ENCODE measurements at regions not wholly inside any gene's neighbourhood (a gene's known extent, or its start where the extent isn't known, plus 50 kb on each side); places are given as distances from the start of the nearest gene placed in this dataset.

DNA sequence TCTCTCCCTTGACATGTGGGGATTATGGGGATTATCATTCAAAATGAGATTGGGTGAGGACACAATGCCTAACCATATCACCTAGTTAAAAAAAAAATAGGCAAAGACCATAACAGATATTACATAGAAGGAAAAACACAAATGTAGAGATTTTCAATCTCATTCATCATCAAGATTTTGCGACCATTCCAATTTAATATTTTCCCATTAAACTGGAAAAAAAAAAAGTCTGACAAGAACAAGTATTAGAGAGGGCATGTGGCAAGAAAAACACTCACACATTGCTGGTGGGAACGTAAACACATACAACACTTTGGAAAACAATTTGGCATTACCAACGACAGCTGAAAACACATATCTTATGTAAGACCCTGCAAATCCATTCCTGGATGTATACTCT, 71.0 kb upstream of the MYCN start:
- H3K36me3 ChIP-seq (replicated peaks in 1 of 2; ENCODE audit: insufficient read depth in 1 of 2, low read depth in 2 of 2) = no peaks in the 10 kb centered on the region
- 62 to 68% methylated on average over 3 of the region's 3 CpGs for WGBS, 2 donors
- intact Hi-C loops (cut with DNase I) = no loop called here

DNA sequence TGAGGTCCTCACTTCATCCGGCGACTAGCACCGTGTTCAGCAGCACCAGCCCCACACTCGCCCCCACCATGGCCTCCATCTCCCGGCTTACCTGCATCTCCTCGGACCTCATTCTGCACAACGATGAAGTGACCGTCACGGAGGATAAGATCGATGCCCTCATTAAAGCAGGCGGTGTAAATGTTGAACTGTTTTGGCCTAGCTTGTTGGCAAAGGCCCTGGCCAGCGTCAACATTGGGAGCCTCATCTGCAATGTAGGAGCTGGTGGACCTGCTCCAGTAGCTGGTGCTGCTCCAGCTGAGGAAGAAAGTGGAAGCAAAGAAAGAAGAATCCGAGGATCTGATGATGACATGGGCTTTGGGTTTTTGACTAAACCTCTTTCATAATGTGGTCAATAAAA, 70.5 kb upstream of the MYCN start:
- intact Hi-C loops (cut with DNase I) = no loop called here
- TF ChIP-seq, protein P1, sequence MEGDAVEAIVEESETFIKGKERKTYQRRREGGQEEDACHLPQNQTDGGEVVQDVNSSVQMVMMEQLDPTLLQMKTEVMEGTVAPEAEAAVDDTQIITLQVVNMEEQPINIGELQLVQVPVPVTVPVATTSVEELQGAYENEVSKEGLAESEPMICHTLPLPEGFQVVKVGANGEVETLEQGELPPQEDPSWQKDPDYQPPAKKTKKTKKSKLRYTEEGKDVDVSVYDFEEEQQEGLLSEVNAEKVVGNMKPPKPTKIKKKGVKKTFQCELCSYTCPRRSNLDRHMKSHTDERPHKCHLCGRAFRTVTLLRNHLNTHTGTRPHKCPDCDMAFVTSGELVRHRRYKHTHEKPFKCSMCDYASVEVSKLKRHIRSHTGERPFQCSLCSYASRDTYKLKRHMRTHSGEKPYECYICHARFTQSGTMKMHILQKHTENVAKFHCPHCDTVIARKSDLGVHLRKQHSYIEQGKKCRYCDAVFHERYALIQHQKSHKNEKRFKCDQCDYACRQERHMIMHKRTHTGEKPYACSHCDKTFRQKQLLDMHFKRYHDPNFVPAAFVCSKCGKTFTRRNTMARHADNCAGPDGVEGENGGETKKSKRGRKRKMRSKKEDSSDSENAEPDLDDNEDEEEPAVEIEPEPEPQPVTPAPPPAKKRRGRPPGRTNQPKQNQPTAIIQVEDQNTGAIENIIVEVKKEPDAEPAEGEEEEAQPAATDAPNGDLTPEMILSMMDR (IDR thresholded peaks at IDR 0.05) = no peak
- TF ChIP-seq POLR2A (IDR thresholded peaks at IDR 0.05) = no peak
- DNase-seq (no peak), ATAC-seq (no peak)
- Histone ChIP-seq H3K36me3 (replicated peaks in 1 of 2; ENCODE audit: insufficient read depth in 1 of 2, low read depth in 2 of 2) (no peaks in the 10 kb centered on the region), H3K27ac (no peak overlapping the region), H3K4me1 (no peaks in the 10 kb centered on the region), H3K4me3 (no peak overlapping the region), H3K9me3 (no peaks in the 10 kb centered on the region), H3K27me3 (no peaks in the 10 kb centered on the region)
- 77 to 88% methylated on average over 13 of the region's 13 CpGs for WGBS, 2 donors

More for the DNA sequence above, 71.0 kb upstream of the MYCN start:
- Histone ChIP-seq H3K27ac (no peak overlapping the region), H3K4me3 (no peak overlapping the region), H3K9me3 (no peaks in the 10 kb centered on the region), H3K4me1 (no peaks in the 10 kb centered on the region), H3K27me3 (no peaks in the 10 kb centered on the region)
- ATAC-seq (no peak), DNase-seq (no peak)
- no peak for TF ChIP-seq POLR2A (IDR thresholded peaks at IDR 0.05)
- TF ChIP-seq, protein P1 (IDR thresholded peaks at IDR 0.05) = no peak

DNA sequence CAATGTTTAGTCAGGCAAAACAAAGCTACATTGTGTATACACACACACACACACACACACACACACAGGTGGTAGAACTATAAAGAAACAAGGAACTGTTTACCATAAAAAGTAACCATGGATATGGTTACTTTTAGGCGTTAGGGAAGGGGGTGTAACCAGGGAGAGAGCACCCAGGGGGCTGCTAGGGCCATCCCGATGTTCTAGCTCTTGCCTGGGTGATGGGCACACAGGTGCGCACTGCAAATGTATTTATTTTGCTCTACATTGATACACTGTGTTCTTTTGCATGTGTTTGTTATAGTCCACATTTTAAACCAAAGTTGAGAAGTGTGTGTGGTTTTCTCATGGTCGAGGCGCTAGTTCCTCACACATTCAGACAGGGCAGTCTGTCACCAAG, 69.8 kb upstream of the MYCN start:
- H3K27ac ChIP-seq = no peak overlapping the region
- DNase-seq (no peak), ATAC-seq (no peak)
- H3K4me3 ChIP-seq = no peak overlapping the region
- no peaks in the 10 kb centered on the region for H3K9me3 ChIP-seq
- TF ChIP-seq, protein P1 (IDR thresholded peaks at IDR 0.05) = no peak
- TF ChIP-seq POLR2A (IDR thresholded peaks at IDR 0.05) = no peak
- H3K4me1 ChIP-seq = no peaks in the 10 kb centered on the region
- no peaks in the 10 kb centered on the region for H3K36me3 ChIP-seq (replicated peaks in 1 of 2; ENCODE audit: insufficient read depth in 1 of 2, low read depth in 2 of 2)
- intact Hi-C loops (cut with DNase I) = no loop called here
- no peaks in the 10 kb centered on the region for H3K27me3 ChIP-seq
- 73 to 76% methylated on average over 5 of the region's 5 CpGs for WGBS, 2 donors

DNA sequence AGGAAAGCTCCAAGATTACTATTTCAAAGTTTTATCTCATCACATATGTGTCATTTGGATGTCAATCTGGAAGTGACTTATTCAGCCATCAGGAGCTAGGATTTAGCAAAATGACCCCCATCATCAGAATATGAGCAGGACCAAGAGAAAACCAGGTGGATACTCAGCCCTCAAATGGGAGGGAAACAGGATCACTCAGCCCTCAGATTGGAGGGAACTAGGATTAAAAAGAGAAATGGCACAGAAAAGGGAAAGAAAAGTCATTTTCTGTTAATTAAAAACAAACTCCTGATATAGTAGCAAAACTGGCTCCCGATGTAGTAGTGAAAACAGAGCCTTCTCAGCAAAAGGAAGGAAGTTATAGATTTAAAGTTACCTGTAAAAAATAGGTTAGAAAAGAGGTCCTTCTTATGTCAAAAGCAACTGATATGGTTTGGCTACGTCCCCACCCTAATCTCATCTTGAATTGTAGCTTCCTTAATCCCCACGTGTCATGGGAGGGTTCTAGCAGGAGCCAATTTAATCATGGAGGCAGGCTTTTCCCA, 69.0 kb upstream of the MYCN start:
- no peaks in the 10 kb centered on the region for H3K9me3 ChIP-seq
- H3K4me1 ChIP-seq = no peaks in the 10 kb centered on the region
- WGBS, 2 donors = 73 to 74% methylated on average over 3 of the region's 3 CpGs
- H3K4me3 ChIP-seq = no peak overlapping the region
- TF ChIP-seq, protein P1 (IDR thresholded peaks at IDR 0.05) = no peak
- TF ChIP-seq POLR2A (IDR thresholded peaks at IDR 0.05) = no peak
- ATAC-seq (no peak), DNase-seq (no peak)
- no peaks in the 10 kb centered on the region for H3K27me3 ChIP-seq
- H3K36me3 ChIP-seq (replicated peaks in 1 of 2; ENCODE audit: insufficient read depth in 1 of 2, low read depth in 2 of 2) = no peaks in the 10 kb centered on the region
- no peak overlapping the region for H3K27ac ChIP-seq
- intact Hi-C loops (cut with DNase I) = no loop called here

DNA sequence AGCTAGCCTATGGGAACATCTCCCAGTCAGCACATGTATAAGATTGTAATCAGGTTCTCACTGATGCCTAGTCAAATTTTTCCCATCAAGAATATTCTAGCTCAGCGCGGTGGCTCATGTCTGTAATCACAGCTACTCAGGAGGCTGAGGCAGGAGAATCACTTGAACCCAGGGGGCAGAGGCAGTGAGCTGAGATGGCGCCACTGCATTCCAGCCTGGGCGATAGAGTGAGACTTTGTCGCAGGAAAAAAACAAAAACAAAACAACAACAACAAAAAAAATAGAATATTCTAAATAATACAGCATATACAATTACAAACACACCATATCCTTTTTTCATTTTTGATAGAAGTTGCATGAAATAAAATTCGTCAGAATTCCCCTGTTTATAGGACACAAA, 67.5 kb upstream of the MYCN start:
- Histone ChIP-seq H3K27ac (no peak overlapping the region), H3K9me3 (no peaks in the 10 kb centered on the region), H3K4me1 (no peaks in the 10 kb centered on the region), H3K4me3 (no peak overlapping the region), H3K27me3 (no peaks in the 10 kb centered on the region), H3K36me3 (replicated peaks in 1 of 2; ENCODE audit: insufficient read depth in 1 of 2, low read depth in 2 of 2) (no peaks in the 10 kb centered on the region)
- intact Hi-C loops (cut with DNase I) = no loop called here
- DNase-seq (no peak), ATAC-seq (no peak)
- WGBS, 2 donors = 89 to 90% methylated on average over 6 of the region's 6 CpGs
- TF ChIP-seq, protein P1 (IDR thresholded peaks at IDR 0.05) = no peak
- TF ChIP-seq POLR2A (IDR thresholded peaks at IDR 0.05) = no peak

Measured in body of pancreas (tissue), 4 donors.